OCI-LY1 (cell line): ENCODE measurements at regions not wholly inside any gene's neighbourhood (a gene's known extent, or its start where the extent isn't known, plus 50 kb on each side); places are given as distances from the start of the nearest gene placed in this dataset.
"Not testable (repeated sequence)": the region's sequence is repeated elsewhere in the genome, so short reads cannot be mapped to it uniquely, and the experiment has no call there.

ENCODE experiments used
- CTCF ChIP-seq: fragments of 200-600 bp; sonication (generic), shearing (Covaris generic); IDR thresholded peaks from 2 replicates; pipeline ENCODE4 v1.5.1; 2017; ENCODE audit warnings: mild to moderate bottlenecking, antibody characterized with exemption, low read length, moderate library complexity, mixed read lengths
- EZH2 ChIP-seq: fragments of 200-600 bp; sonication (generic), shearing (Covaris generic); IDR thresholded peaks from 2 replicates; pipeline ENCODE4 v1.8.0; 2017; ENCODE audit warnings: borderline replicate concordance, mixed run types, mild to moderate bottlenecking, antibody characterized with exemption, low read length, moderate library complexity, mixed read lengths

GRCh38 chr3:166975796-166976195, 404.3 kb downstream of the ZBBX start:
- TF ChIP-seq CTCF, EZH2: not testable (repeated sequence)
